ENCODE measurements at regions not wholly inside any gene's neighbourhood (a gene's known extent, or its start where the extent isn't known, plus 50 kb on each side); places are given as distances from the start of the nearest gene placed in this dataset.

GRCh38 chr6:79426625-79427278, 110.5 kb downstream of the LCA5 start:
- no peak overlapping the region for H3K27ac ChIP-seq (ENCODE audit: low read depth, low read length)
- peaks cover 3% of the 10 kb centered on the region for H3K4me1 ChIP-seq (ENCODE audit: insufficient read depth, low read length)
- H3K4me2 ChIP-seq (ENCODE audit: low read length) = no peak overlapping the region
- H3K27me3 ChIP-seq (ENCODE audit: insufficient read depth, low read length) = no peaks in the 10 kb centered on the region
- no peaks in the 10 kb centered on the region for H3K79me2 ChIP-seq (ENCODE audit: insufficient read depth, low read length)
- TF ChIP-seq CTCF (IDR thresholded peaks at IDR 0.05; ENCODE audit: insufficient read depth, low read depth, low read length) (no peak), EZH2 (IDR thresholded peaks at IDR 0.05; ENCODE audit: insufficient read depth, low read length) (no peak)
- H3K4me3 ChIP-seq (ENCODE audit: insufficient read depth, low read depth, low read length) = no peak overlapping the region
- Mint-ChIP-seq H3K27ac (ENCODE audit: unreplicated experiment) (no peak overlapping the region), H3K9me3 (ENCODE audit: unreplicated experiment) (no peaks in the 10 kb centered on the region), H3K4me1 (ENCODE audit: low read depth, unreplicated experiment) (peaks cover 3% of the 10 kb centered on the region), H3K36me3 (ENCODE audit: low read depth, unreplicated experiment) (no peaks in the 10 kb centered on the region), H3K27me3 (ENCODE audit: low read depth, unreplicated experiment) (no peaks in the 10 kb centered on the region), H3K4me3 (ENCODE audit: unreplicated experiment) (no peak overlapping the region)
- no peaks in the 10 kb centered on the region for H3K36me3 ChIP-seq (ENCODE audit: insufficient read depth, low read length)
- H3K9me3 ChIP-seq (ENCODE audit: insufficient read depth, low read depth, low read length) = no peaks in the 10 kb centered on the region
- no peaks in the 10 kb centered on the region for H4K20me1 ChIP-seq (ENCODE audit: insufficient read depth, low read length)
- H2AFZ ChIP-seq (ENCODE audit: low read depth, low read length) = no peak overlapping the region
- DNase-seq (ENCODE audit: low read depth) = no peak
- no peak overlapping the region for H3K9ac ChIP-seq (ENCODE audit: low read length)
- no peak for FAIRE-seq

- Mint-ChIP-seq H3K4me3 (ENCODE audit: unreplicated experiment) (no peak overlapping the region), H3K27ac (ENCODE audit: unreplicated experiment) (no peak overlapping the region), H3K27me3 (ENCODE audit: low read depth, unreplicated experiment) (no peaks in the 10 kb centered on the region), H3K9me3 (ENCODE audit: unreplicated experiment) (no peaks in the 10 kb centered on the region), H3K4me1 (ENCODE audit: low read depth, unreplicated experiment) (peaks cover 3% of the 10 kb centered on the region), H3K36me3 (ENCODE audit: low read depth, unreplicated experiment) (no peaks in the 10 kb centered on the region)
- H3K27ac ChIP-seq (ENCODE audit: low read depth, low read length) = no peak overlapping the region
- no peak overlapping the region for H3K4me3 ChIP-seq (ENCODE audit: insufficient read depth, low read depth, low read length)
- no peaks in the 10 kb centered on the region for H3K9me3 ChIP-seq (ENCODE audit: insufficient read depth, low read depth, low read length)
- TF ChIP-seq CTCF (IDR thresholded peaks at IDR 0.05; ENCODE audit: insufficient read depth, low read depth, low read length) (no peak), EZH2 (IDR thresholded peaks at IDR 0.05; ENCODE audit: insufficient read depth, low read length) (no peak)
- H3K4me1 ChIP-seq (ENCODE audit: insufficient read depth, low read length) = peaks cover 9% of the 10 kb centered on the region
- H3K27me3 ChIP-seq (ENCODE audit: insufficient read depth, low read length) = no peaks in the 10 kb centered on the region
- DNase-seq (ENCODE audit: low read depth) (no peak), FAIRE-seq (no peak)
- H3K36me3 ChIP-seq (ENCODE audit: insufficient read depth, low read length) = no peaks in the 10 kb centered on the region
- no peaks in the 10 kb centered on the region for H3K79me2 ChIP-seq (ENCODE audit: insufficient read depth, low read length)
- no peak overlapping the region for H3K4me2 ChIP-seq (ENCODE audit: low read length)
- H2AFZ ChIP-seq (ENCODE audit: low read depth, low read length) = no peak overlapping the region
- no peak overlapping the region for H3K9ac ChIP-seq (ENCODE audit: low read length)
- no peaks in the 10 kb centered on the region for H4K20me1 ChIP-seq (ENCODE audit: insufficient read depth, low read length)
Observed at GRCh38 chr6:79425589-79426311, 111.5 kb downstream of the LCA5 start.

GRCh38 chr6:79423216-79423615, 114.0 kb downstream of the LCA5 start:
- TF ChIP-seq CTCF (IDR thresholded peaks at IDR 0.05; ENCODE audit: insufficient read depth, low read depth, low read length) (no peak), EZH2 (IDR thresholded peaks at IDR 0.05; ENCODE audit: insufficient read depth, low read length) (no peak)
- Mint-ChIP-seq H3K27ac (ENCODE audit: unreplicated experiment) (no peak overlapping the region), H3K4me1 (ENCODE audit: low read depth, unreplicated experiment) (peaks cover 3% of the 10 kb centered on the region), H3K9me3 (ENCODE audit: unreplicated experiment) (no peaks in the 10 kb centered on the region), H3K27me3 (ENCODE audit: low read depth, unreplicated experiment) (no peaks in the 10 kb centered on the region), H3K4me3 (ENCODE audit: unreplicated experiment) (no peak overlapping the region), H3K36me3 (ENCODE audit: low read depth, unreplicated experiment) (no peaks in the 10 kb centered on the region)
- Histone ChIP-seq H3K27ac (ENCODE audit: low read depth, low read length) (no peak overlapping the region), H3K4me2 (ENCODE audit: low read length) (no peak overlapping the region), H3K27me3 (ENCODE audit: insufficient read depth, low read length) (no peaks in the 10 kb centered on the region), H3K9me3 (ENCODE audit: insufficient read depth, low read depth, low read length) (no peaks in the 10 kb centered on the region), H3K79me2 (ENCODE audit: insufficient read depth, low read length) (no peaks in the 10 kb centered on the region), H2AFZ (ENCODE audit: low read depth, low read length) (no peak overlapping the region), H3K4me1 (ENCODE audit: insufficient read depth, low read length) (peaks cover 9% of the 10 kb centered on the region), H3K36me3 (ENCODE audit: insufficient read depth, low read length) (no peaks in the 10 kb centered on the region), H3K9ac (ENCODE audit: low read length) (no peak overlapping the region), H4K20me1 (ENCODE audit: insufficient read depth, low read length) (no peaks in the 10 kb centered on the region), H3K4me3 (ENCODE audit: insufficient read depth, low read depth, low read length) (no peak overlapping the region)
- DNase-seq (ENCODE audit: low read depth) (no peak), FAIRE-seq (no peak)

All from astrocyte (in vitro differentiated cells and primary cell).